CD4-positive, alpha-beta T cell treated with Interleukin-17A for 1 hour (primary cell): ENCODE measurements at regions not wholly inside any gene's neighbourhood (a gene's known extent, or its start where the extent isn't known, plus 50 kb on each side); places are given as distances from the start of the nearest gene placed in this dataset.

Source experiments
- DNase-seq: peaks from one replicate; pipeline ENCODE4 v3.0.0-alpha.2; 2020

DNA sequence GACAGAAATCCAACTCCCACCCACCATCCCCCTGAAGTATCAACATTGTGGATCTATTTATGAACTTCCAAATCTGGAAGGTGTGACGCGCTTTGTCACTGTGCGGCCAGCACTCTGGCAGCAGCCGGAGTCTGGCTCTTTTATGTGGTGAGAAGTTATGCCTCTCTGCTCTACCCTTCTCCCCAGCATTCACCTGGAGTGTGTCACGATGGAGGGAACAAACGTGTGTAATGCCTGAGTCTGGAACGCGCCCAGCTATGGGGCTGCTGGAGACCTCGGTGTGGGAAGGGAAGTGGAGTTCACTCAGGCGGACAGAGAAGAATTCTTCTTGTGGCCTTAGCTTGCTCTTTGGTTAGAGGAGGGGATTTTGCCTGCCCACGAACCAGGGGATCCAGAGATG is 222.1 kb upstream of the RPL34 start:
- DNase-seq, result no peak

DNA sequence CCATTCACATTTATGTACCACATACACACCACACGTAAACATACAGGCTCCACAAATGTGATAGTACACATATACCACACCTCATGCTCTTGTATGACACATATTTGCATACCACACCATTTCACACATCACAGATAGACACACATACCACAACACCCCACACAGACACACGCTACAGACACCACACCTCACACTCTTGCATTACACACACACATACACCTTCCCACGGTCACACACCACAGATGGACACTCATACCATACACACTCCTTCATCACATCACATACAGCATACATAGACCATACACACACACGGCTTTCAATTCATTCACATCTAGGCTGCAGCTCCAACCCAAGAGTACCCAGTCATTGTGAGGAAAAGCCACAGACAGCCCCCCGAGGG is 222.5 kb upstream of the RPL34 start:
- DNase-seq, result no peak

DNA sequence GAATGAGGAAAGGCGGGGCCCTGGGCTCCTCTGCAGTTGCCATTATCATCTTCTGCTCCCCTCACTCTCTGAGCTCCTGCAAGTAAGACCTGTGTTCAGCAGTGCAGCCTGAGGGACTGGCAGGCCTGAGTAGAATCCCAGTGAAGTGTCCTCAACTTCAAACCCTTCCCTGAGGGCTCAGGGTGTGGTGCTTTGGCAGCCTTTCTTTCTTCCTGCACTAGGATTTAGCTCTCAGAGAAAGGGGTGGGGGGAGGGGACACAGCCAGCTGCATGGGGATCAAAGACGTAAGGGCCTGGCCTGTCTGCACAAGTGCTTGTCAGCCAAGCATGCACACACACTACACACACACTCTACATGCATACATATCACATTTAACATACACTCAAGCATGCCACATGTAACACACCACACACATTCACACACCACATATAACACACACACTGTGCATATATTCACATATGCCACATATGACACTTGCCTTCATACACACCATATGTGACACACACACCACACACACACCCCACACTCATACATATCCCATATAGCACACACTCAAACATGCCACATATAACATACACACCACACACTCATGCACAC is 223.4 kb upstream of the RPL34 start:
- DNase-seq, result no peak

DNA sequence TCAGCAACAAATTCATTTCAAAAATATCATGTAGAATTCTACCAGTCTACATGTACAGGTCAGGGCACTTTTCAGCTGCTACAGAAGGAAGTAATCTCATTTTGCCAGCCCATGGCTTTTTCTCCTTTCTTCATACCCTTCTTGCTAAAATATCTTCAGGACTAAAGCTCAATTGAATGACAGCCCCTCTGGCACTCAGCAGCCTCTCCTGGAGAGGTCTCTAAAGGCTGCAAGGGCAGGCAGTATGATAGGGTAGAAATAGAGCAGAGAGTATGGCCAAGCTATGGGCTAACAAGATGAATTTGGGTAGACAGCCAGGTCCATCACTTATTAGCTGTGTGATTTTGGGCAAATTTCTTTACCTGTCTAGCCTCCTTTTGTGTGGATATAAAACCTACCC is 224.6 kb upstream of the RPL34 start:
- DNase-seq, result no peak

DNA sequence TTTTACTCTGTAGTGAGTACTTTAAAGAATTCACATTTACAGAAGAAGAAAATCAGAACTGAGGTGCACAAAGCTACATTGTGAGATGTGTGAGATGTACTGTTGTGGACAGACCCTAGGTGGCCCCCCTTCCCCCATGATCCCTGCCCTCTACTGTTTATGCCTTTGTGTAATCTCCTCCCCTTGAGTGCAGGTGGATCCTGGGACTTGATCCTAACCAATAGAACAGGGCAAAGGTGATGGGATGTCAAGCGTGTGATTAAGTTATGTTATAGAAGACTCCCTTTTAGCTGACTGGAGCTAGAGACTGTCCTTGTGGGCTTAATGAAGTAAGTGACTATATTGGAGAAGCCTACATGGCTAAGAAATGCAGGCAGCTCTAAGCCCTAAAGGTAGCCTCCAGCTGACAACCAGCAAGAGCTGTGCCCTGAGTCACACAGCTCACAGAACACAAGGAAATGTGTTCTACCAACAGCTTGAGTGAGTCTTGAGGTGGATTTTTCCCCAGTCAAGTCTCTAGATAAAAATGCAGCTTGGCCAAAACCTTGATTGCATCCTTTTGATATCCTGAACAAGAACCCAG is 225.2 kb upstream of the LEF1 start:
- DNase-seq, result no peak

DNA sequence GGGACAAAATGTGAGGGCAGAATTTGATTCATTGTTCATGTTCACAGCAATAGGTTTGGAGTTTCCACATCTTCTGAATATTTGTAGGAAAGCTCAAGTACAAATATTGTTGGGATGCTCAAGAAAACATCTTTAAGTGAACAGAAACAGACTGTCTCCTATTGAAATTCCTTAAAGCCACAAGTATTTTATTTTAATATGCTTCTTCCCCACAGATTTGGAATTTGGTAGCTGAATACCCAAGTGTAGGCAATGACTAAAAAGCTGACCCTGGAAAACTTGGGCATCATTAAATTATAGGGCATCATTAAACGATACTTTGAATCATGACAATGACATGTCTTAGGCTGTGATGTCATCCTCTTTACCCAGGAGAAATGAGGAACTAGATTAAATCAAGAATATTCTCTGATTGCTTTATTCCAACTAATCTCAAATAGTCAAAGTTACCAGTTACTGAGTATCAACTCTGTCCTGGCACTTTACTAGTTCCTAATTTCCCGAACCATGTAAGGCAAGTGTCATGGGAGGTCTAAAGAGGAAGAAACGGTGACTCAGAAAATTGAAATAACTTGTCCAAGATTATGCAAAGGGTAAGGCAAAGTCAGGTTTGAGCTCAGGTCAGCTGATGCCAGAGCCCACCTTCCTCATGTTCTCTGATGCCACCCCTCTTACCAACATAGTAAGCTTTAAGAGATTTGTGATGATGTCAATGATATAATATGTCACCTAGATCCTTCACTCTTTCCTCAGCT is 223.1 kb upstream of the LEF1 start:
- DNase-seq, result no peak

DNA sequence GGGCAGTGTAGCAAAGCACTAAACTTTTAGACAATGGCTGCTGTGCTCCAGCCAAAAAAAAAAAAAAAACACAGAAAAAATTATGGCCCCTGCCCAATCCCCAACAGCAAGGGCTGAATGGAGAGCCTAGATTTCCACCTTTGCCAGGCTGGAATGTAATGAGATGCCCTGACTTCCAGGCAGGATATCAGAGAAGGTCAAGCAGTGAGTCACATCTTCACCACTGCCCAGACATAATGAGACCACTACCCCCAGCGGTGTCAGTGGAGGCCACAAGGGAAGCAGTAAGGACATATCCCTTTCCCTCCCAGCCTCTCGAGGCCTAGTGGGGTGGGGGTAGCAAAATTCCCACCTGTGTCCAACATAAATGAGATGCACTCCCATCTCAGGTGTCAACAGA is 216.3 kb upstream of the LEF1 start:
- no peak for DNase-seq

DNA sequence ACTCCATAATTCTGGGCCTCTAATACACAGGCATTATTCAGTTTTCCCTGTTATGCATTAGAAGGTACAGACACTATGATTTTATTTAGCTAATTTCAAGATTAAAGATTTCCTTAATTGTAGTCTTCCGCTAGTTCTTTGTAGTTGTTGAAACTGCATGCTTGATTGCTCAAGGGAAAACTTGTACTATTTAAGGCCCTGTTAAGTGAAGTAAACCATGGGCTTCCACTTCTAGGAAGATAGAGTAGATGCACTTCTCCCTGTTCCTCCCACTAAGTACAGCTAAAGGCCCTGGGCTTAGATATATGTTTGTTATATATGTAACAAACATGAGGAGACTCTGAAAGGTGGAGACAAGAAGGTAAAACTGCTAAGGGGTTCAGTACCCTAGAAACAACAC is 215.8 kb upstream of the LEF1 start:
- no peak for DNase-seq

DNA sequence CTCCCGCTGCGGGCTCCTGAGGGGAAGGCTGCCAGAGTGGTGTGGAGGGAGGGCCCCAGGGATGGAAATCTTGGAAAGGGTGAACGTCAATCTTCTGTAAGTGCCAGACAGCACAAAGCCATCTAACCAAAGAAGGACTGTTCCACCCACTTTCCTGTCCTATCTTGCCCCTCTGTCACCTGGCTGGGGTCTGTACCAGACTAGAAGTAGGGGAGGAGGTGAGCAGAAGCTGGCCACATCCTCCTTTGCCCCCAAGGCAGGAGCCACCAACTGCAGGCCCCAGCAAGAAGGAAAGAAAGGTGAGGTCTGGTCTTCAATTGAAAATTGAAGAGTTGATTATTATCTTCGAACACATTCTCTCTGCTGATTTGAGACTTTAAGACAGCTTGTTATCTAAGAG is 214.4 kb upstream of the LEF1 start:
- DNase-seq, result no peak

DNA sequence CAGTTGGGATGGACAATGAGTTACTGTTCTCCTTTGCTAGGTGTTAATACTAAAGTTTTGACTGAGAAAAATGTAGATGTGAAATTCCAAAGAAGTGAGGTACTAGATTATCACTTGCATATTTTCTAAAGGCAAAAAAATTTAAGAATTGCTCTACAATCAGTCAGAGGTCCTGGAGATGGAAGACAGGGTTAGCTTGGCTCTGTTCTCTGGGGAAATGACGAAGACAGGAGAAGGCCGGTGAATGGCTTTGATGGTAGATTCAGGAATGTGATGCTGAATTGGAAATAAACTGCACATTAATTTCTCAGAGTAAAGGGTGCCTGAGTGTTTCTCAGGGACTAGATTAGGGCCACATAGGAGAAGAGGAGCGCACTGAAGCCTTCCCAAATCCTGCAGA is 214.0 kb upstream of the LEF1 start:
- no peak for DNase-seq

DNA sequence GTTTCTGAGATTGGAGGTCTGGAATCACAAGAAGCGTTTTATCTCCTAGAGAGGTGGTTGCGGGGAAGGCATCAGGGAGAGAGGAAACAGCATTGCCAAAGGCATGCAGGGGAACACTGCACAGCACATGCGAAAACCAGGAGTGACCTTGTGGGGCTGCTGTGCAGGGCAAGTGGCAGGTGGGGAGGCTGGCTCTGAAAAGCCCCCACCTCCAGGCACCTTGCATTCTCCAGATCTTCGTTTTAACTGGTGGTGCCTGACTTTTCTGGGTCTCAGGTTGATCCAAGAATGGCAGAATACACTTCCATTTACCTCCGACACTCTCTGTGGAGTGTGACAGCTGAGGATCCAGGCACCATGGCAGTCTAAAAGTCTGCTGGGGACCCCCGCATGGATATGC is 209.4 kb upstream of the LEF1 start:
- DNase-seq, result no peak

DNA sequence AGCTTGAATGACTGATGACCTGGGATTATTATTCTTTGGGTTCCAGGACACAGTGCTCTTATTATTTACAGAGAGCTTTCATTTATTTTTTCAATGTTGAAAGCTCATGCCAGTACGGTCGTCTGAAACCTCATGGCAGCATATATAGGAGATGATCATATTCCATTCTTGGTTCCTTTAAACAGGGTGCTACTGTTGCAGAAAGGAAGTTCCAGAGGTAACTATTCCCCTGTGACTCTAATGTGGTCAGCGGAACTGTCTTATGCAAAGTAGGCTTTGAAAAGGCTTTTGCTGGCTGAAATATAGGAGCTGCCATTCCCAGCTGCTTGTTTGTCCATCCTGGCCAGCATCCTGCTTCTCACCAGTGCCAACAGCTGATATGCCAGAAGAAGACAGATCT is 208.3 kb upstream of the LEF1 start:
- no peak for DNase-seq

DNA sequence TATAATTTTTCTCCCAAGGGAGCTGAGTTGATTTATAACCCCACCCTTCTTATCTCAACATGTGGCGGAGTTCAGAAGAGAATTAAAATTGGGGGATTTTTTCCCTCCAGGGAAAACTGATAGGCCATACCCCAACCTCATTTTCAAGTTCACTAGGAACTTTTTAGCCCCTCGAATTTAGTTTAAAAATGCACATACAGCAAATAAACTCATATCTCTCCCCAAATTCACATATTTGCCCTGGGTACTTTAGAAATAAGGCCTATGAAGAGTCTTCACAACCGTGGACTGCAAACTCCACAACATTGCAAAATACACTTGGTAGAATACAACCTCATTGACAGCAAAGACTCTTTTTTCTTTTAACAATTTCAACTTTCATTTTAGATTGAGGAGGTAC is 206.7 kb upstream of the LEF1 start:
- DNase-seq, result no peak

DNA sequence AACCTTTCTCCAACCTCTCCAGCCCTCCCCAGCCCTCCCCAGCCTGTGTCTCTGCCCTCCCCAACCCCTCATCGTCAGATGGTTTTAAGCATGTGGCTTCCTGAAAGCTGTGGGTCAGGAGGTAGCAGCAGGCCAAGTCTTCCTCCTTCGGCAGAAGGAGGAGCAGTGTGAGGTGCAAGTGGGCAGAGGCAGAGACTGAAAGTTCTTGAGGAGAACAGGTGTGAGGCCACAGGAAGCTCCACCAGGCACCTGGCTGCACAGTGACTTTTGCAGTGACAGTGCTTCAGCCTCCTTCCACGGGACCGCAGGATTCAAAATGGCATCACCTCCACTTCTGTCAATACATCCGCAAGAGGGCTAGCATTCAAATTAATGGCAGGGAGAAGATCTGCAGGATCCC is 203.9 kb upstream of the LEF1 start:
- DNase-seq, result peak; percentile 38

DNA sequence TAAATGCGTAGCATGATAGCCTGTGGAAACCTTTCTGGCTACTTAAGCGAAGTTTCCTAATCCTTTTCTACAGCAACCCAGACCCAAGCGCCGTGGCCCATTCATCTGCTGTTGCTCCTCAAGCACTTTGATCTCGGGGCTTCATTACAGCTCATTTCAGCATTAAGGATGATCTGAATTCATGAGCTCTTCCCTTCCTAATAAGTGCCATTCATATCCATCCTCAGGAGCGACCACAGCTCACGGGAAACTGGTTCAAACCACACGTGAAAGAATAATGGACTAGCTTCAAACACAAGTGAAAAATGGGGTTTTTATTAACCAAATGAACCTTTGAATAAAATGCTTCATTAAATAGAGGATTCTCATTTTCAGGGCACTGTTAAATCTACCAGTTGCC is 202.6 kb upstream of the LEF1 start:
- DNase-seq, result no peak

DNA sequence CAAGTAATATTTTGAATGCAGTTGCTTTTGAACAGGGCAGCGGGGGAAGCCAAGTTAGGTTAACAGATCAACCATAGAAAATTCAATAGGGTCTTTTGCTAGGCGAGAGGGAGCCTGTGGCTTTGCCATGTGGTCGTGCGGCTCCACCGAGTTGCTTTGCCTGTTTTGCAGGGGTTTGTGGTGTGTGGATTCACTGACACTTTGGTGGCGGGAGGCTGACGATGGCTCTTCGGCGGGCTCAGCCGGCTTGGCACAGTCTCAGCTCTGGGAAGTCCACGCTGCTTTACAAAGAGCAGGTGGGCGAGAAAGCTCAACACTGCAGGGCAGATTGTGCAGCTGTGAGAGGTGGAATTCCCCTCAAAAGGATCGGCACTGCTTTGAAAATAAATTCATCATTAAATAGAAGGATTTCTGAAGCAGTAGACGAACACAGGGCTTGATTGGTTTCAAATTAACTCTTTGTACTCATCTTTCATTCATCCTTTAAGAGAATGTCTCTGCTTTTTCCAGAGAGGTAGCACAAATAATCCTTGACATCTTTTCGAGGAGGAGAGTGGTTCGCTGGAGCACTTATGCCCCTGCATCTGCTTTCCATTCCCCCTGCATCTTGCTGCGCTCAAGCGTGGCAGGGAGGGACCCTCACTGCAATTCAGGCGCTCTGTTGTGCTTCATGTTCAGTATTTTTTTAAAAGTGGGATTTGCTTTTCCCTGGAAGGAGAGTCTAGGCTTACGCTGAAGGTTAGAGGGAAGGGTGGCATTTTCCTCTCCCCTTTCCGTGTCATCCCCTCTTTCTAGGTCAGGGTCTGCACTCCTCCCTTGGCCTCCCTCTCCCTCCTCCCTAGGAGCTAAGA is 201.8 kb upstream of the LEF1 start:
- peak; percentile 23 for DNase-seq

DNA sequence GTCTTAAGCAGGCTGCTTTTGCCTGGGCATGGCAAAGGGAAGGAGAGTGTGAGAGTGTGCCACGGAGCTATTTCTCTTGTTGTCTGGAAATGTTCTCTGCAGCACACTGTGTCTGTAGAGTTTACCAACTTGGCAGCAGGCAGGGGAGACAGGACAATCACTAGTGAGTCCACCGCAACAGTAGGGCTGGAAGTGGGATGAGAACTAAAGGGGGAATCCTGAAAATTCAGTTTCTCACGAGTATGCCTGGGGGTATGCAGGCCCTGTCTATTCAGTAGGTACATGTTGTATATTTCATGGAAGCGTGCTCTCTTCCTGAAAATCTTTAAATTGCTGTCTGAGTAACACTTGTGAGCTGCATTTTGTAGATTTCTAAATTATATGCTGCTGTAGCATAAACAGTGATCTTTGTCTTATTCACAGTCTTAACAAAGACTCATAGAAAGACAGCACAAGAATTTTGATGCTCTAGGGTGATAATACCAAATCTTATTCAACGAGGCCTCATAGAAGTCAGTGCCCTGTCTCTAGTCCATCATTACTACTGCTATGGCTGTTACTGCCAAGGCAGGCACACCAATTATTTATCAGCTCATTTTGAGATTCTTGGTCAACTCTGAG is 200.4 kb upstream of the LEF1 start:
- no peak for DNase-seq

DNA sequence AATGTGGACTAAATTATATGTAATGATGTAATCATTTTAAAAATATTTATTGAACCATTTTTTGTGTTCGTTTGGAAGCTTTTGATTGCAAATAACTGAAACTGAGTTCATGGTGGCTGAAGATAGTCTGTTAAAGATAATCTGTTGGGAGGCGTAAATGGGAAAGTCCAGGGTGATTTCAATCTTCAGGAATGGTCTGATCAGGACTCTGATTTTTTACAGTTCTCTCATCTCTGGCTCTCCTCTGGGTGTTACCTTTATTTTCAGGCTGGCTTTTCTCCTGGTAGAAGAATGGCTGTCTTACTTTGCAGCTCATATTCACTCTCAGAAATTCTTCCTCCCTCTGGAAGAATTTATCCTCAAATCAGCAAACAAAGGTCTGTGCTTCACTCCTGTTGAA is 199.0 kb upstream of the LEF1 start:
- DNase-seq, result no peak

DNA sequence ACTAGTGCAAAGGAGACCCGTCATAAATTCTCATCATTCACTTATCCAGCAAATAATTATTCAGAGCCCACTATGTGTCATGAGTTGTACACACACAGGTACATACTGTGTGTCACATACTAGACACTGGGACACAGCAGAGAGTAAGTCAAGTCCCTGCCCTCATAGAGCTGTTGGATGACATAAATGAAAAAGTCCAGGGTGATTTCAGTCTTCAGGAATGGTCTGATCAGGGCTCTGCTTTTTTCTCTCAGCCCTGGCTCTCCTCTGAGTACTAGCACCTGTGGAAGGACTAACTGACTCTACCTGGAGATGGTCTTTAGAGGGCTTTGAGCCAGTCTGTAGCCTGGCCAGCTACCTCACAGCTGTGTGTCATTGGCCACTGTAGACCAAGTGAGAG is 198.0 kb upstream of the LEF1 start:
- no peak for DNase-seq

DNA sequence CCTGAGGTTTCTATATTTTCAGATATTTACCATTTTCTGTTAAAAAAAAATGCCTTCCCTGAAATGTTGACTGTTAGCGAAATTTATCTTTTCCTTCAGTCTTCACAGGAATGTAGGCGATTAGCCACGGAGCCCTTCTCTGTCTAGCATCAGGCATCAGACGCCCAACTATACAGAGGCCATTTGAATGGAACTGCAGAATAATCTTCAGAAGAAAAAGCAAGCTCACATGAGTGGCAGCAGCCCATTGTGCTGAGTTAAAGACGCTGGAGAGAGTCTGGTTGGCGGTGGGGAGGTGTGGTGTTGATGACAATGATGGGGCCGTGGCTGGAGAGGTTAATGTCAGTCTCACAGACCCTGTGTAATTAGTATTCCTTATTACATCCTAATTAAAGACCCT is 196.8 kb upstream of the LEF1 start:
- no peak for DNase-seq

DNA sequence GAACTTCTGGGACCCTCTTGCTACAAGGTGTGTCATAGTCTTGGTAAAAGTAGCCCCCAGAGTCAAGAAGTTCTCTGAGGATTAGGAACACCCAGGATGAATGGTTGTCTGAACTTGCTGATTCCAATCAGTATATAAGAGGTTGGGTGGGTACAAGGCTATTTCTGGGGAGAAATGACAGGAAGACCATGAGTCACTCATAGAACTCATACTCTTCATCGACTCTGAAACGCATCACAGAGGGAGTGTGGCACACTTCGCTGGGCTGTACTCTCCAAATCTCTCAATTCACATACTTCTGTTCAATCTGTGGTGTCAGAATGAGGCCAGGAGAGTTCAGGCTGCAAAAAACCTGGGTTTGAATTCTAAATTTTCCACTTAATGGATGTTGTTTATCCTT is 193.2 kb upstream of the LEF1 start:
- DNase-seq, result no peak

DNA sequence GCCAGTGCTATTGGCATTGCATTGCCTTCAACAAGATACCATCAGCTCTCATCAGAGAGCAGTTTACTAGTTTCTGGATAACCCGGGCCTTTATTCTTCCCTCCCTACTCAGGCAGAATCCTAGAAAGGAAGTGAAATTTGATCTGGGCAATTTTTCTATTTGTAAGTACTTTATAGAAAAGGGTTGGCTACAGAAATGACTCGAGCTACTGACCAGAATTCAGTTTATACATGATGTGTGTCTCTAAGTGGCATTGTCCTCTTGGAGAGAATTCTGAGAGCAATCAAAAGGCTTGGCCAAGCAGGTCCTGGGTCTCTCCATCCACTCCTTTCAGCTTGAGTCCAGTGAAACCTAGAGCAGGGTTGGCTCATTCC is 192.7 kb upstream of the LEF1 start:
- DNase-seq, result no peak

DNA sequence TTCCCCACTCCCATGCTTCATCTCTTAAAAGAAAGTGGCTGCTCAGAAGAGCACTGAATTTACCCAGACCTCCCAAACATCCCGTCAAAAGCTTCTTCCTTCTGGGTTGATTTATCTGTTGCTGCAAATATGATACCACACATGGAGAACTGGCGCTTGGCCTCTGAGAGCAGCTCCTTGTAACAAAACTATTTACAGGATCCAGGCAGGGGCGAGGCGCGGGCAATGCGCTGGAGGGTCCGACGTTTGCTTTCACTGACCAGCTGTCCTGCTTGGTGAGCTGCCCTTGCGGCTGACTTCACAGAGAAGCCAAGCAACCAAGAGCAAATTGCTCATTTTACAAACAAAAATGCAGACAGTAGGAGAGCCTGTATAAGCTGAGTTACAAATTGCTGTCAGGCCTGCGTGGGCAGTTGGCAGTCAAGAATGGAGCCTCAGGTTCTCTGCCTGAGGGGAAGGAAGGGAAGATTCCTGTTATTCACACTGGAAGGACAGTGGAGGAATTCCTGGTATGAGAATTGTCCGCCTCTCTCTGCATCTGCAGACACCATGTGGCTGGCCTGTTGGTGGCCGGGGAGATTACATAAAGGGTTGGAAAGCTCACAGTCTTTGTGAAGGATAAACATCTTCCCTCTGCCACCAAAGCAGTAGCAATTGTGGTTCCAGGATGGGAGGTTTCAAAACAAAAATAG is 192.2 kb upstream of the LEF1 start:
- DNase-seq, result no peak
